ENCODE measurements at regions not wholly inside any gene's neighbourhood (a gene's known extent, or its start where the extent isn't known, plus 50 kb on each side); places are given as distances from the start of the nearest gene placed in this dataset.

DNA sequence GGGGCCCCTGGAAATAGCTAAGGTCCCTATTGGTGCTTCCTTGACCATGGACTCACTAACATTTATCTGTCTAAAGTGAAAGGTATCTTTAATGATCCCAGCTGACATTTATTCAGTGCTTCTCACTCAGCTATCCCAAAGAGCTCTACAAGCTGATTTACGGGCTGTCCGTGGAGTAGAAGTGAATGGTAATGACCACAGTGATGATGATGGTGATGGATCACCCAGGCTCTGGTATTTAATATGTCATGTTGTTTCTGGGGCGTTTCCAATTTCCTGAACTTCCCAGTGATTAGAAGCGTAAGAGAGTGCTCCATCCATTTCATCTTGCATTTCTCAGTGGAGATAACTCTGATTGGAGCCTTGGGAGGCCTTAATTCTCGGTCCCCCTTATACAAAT, 304.3 kb downstream of the HRH4 start:
- Histone ChIP-seq H3K4me3 (no peak overlapping the region), H3K4me1 (ENCODE audit: control insufficient read depth in 1 of 2, low read depth in 2 of 2) (peaks cover 15 to 21% of the 10 kb centered on the region in 2 donors), H3K9me3 (peaks cover 5% of the 10 kb centered on the region), H3K36me3 (no peaks in the 10 kb centered on the region), H3K27me3 (replicated peaks; ENCODE audit: insufficient read depth) (no peaks in the 10 kb centered on the region), H3K27ac (no peak overlapping the region)
- DNase-seq (ENCODE audit: low spot score), result no peak
- ATAC-seq (ENCODE audit: insufficient number of reproducible peaks, low FRiP score, low read depth), result no peak
- TF ChIP-seq, protein P1, sequence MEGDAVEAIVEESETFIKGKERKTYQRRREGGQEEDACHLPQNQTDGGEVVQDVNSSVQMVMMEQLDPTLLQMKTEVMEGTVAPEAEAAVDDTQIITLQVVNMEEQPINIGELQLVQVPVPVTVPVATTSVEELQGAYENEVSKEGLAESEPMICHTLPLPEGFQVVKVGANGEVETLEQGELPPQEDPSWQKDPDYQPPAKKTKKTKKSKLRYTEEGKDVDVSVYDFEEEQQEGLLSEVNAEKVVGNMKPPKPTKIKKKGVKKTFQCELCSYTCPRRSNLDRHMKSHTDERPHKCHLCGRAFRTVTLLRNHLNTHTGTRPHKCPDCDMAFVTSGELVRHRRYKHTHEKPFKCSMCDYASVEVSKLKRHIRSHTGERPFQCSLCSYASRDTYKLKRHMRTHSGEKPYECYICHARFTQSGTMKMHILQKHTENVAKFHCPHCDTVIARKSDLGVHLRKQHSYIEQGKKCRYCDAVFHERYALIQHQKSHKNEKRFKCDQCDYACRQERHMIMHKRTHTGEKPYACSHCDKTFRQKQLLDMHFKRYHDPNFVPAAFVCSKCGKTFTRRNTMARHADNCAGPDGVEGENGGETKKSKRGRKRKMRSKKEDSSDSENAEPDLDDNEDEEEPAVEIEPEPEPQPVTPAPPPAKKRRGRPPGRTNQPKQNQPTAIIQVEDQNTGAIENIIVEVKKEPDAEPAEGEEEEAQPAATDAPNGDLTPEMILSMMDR (IDR thresholded peaks at IDR 0.05), result no peak

DNA sequence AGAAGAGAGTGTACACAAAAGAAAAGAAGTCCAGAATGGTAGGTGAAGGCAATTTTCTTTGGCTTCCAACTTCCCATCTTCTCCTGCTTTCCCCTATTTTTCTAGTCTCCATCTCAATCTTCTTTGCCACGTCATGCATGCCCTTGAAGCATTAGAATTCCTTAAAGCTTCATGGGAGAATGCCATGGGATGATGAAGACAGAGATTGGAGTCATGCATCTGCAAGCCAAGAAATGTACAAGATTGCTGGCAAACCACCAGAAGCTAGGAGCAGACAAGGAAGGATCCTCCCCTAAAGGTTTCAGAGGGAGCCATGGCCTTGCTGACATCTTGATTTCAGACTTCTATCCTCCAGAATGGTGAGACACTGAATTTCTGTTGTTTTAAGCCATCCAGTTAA, 305.9 kb downstream of the HRH4 start:
- ATAC-seq (ENCODE audit: insufficient number of reproducible peaks, low FRiP score, low read depth), result no peak
- peaks cover 5% of the 10 kb centered on the region for H3K9me3 ChIP-seq
- TF ChIP-seq, protein P1 (IDR thresholded peaks at IDR 0.05), result no peak

DNA sequence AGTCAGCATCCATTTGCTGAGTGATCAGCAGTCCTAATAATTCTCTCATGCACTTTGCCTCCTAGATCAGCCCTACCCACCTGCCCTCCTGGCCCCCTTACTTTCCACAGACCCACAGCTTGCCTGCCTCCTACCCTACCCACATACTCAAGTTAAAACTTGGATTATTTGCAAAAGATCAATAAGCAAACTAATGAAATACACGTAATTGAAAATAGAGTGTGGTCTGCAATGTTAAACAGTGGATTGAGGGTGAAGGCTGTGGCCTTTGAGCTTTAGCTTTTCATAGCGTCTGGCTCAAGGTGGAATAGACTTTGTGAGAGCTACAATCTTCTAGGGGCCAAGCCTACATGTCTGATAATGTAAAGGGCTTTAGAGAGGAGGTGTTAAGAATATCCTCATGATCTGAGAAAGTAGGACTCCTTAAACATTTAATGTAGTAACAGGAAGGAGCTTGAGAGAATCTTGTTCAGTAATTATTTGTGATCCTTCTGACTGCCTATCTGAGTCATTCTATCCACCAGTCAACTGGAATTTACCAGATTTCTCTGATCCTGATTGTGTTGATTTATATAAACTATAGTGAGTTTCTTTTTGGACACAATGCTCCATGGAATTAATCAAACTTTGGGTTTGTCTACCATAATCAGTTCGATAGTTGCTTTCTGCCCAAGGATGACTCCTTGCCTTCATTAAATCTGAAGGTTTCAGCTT, 310.0 kb downstream of the HRH4 start:
- Histone ChIP-seq H3K4me3 (no peak overlapping the region), H3K4me1 (ENCODE audit: control insufficient read depth in 1 of 2, low read depth in 2 of 2) (no peaks in the 10 kb centered on the region), H3K9me3 (no peaks in the 10 kb centered on the region), H3K27me3 (replicated peaks; ENCODE audit: insufficient read depth) (no peaks in the 10 kb centered on the region), H3K36me3 (no peaks in the 10 kb centered on the region), H3K27ac (no peak overlapping the region)
- DNase-seq (ENCODE audit: low spot score), result no peak
- no peak for ATAC-seq (ENCODE audit: insufficient number of reproducible peaks, low FRiP score, low read depth)
- TF ChIP-seq, protein P1 (IDR thresholded peaks at IDR 0.05), result no peak

More for the DNA sequence above, 305.9 kb downstream of the HRH4 start:
- Histone ChIP-seq H3K36me3 (no peaks in the 10 kb centered on the region), H3K4me3 (no peak overlapping the region), H3K4me1 (ENCODE audit: control insufficient read depth in 1 of 2, low read depth in 2 of 2) (peaks cover 15 to 21% of the 10 kb centered on the region in 2 donors), H3K27ac (no peak overlapping the region), H3K27me3 (replicated peaks; ENCODE audit: insufficient read depth) (no peaks in the 10 kb centered on the region)
- DNase-seq (ENCODE audit: low spot score), result no peak

DNA sequence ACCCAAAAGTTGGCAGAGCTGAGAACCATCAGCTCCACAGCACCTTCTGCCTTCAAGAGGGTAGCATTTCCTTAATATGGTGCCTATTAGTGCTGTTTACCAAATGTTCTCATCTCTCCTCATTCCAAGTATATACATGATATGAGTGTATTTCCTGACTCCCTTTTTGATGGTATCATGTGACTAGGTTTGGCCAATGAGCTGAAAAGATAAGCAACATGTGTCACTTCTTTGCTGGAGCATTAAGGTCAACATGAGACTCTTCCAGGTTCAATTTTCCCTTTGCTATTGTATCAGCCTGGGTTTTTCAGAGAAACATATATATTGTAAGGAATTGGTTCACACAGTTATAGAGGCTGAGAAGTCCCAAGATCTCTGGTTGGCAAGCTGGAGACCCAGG, 310.9 kb downstream of the HRH4 start:
- no peaks in the 10 kb centered on the region for H3K9me3 ChIP-seq
- H3K4me1 ChIP-seq (ENCODE audit: control insufficient read depth in 1 of 2, low read depth in 2 of 2), result no peaks in the 10 kb centered on the region
- no peak overlapping the region for H3K27ac ChIP-seq
- no peaks in the 10 kb centered on the region for H3K36me3 ChIP-seq
- H3K27me3 ChIP-seq (replicated peaks; ENCODE audit: insufficient read depth), result no peaks in the 10 kb centered on the region
- DNase-seq (ENCODE audit: low spot score), result no peak
- no peak for ATAC-seq (ENCODE audit: insufficient number of reproducible peaks, low FRiP score, low read depth)
- no peak overlapping the region for H3K4me3 ChIP-seq
- TF ChIP-seq, protein P1 (IDR thresholded peaks at IDR 0.05), result no peak

DNA sequence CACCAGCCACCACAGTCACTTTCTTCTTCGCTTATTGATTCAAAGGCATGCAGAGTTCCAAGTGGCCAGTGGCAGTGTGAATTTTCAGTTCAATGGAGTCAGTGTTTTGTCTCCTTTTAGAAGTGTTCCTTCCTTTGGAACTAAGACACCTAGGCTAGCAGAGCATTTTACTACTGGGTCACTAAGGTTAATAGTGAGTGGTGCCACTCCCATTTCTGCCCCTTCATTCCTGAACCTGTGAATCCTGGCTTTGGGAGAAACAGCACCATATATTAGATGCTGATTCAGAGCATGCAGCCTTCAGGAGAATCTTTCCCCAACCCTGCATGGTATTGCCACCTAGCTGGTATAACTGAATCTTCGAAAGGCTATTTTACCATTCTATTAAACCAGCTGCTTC, 312.7 kb downstream of the HRH4 start:
- no peaks in the 10 kb centered on the region for H3K27me3 ChIP-seq (replicated peaks; ENCODE audit: insufficient read depth)
- TF ChIP-seq, protein P1 (IDR thresholded peaks at IDR 0.05), result no peak
- DNase-seq (ENCODE audit: low spot score) (no peak), ATAC-seq (ENCODE audit: insufficient number of reproducible peaks, low FRiP score, low read depth) (no peak)
- no peaks in the 10 kb centered on the region for H3K4me1 ChIP-seq (ENCODE audit: control insufficient read depth in 1 of 2, low read depth in 2 of 2)
- H3K9me3 ChIP-seq, result no peaks in the 10 kb centered on the region
- H3K27ac ChIP-seq, result no peak overlapping the region
- no peaks in the 10 kb centered on the region for H3K36me3 ChIP-seq
- H3K4me3 ChIP-seq, result no peak overlapping the region

Measured in thoracic aorta (tissue), 2 donors.